ENCODE measurements at regions not wholly inside any gene's neighbourhood (a gene's known extent, or its start where the extent isn't known, plus 50 kb on each side); places are given as distances from the start of the nearest gene placed in this dataset.

- Histone ChIP-seq H3K4me1 (ENCODE audit: control insufficient read depth, extremely low read depth, insufficient read depth, low read length) (no peaks in the 10 kb centered on the region), H4K20me1 (ENCODE audit: control insufficient read depth, extremely low read depth, insufficient read depth, low read length) (no peaks in the 10 kb centered on the region), H3K36me3 (ENCODE audit: control insufficient read depth, insufficient read depth, low read length) (no peaks in the 10 kb centered on the region), H3K9me3 (ENCODE audit: control insufficient read depth, insufficient read depth, low read depth, low read length) (no peaks in the 10 kb centered on the region), H3K4me2 (ENCODE audit: extremely low read depth, insufficient read depth, low read length) (no peak overlapping the region), H3K27ac (ENCODE audit: insufficient read depth, low read length) (no peak overlapping the region), H3K4me3 (replicated peaks in 1 of 4; ENCODE audit: control extremely low read depth in 1 of 4, insufficient read depth in 1 of 4, low read depth in 3 of 4, low read length in 4 of 4) (no peak overlapping the region), H2AFZ (ENCODE audit: low read length) (no peak overlapping the region), H3K79me2 (ENCODE audit: control insufficient read depth, insufficient read depth, low read length) (no peaks in the 10 kb centered on the region), H3K27me3 (ENCODE audit: control insufficient read depth, insufficient read depth, low read length) (no peaks in the 10 kb centered on the region), H3K9ac (ENCODE audit: insufficient read depth, low read length) (no peak overlapping the region)
- no peak for DNase-seq (ENCODE audit: low read depth in 2 of 2)
- no peak for TF ChIP-seq CTCF (conservative IDR thresholded peaks at IDR 0.05 in 1 of 2, IDR thresholded peaks at IDR 0.05 in 1 of 2; ENCODE audit: low read depth in 1 of 2, low read length in 2 of 2)
- no peak for TF ChIP-seq EZH2 (IDR thresholded peaks at IDR 0.05; ENCODE audit: low read length, missing control alignments)
These were observed 145.2 kb upstream of the SFRP2 start for GRCh38 chr4:153933915-153934687.

- H2AFZ ChIP-seq (ENCODE audit: low read length) = no peak overlapping the region
- no peak overlapping the region for H3K9ac ChIP-seq (ENCODE audit: insufficient read depth, low read length)
- no peaks in the 10 kb centered on the region for H3K9me3 ChIP-seq (ENCODE audit: control insufficient read depth, insufficient read depth, low read depth, low read length)
- H4K20me1 ChIP-seq (ENCODE audit: control insufficient read depth, extremely low read depth, insufficient read depth, low read length) = no peaks in the 10 kb centered on the region
- H3K4me1 ChIP-seq (ENCODE audit: control insufficient read depth, extremely low read depth, insufficient read depth, low read length) = no peaks in the 10 kb centered on the region
- no peak overlapping the region for H3K27ac ChIP-seq (ENCODE audit: insufficient read depth, low read length)
- TF ChIP-seq CTCF (conservative IDR thresholded peaks at IDR 0.05 in 1 of 2, IDR thresholded peaks at IDR 0.05 in 1 of 2; ENCODE audit: low read depth in 1 of 2, low read length in 2 of 2) = no peak
- TF ChIP-seq EZH2 (IDR thresholded peaks at IDR 0.05; ENCODE audit: low read length, missing control alignments) = no peak
- peak; percentile 3 to 31 for DNase-seq (ENCODE audit: low read depth in 2 of 2)
- no peaks in the 10 kb centered on the region for H3K36me3 ChIP-seq (ENCODE audit: control insufficient read depth, insufficient read depth, low read length)
- H3K79me2 ChIP-seq (ENCODE audit: control insufficient read depth, insufficient read depth, low read length) = no peaks in the 10 kb centered on the region
- H3K4me3 ChIP-seq (replicated peaks in 1 of 4; ENCODE audit: control extremely low read depth in 1 of 4, insufficient read depth in 1 of 4, low read depth in 3 of 4, low read length in 4 of 4) = no peak overlapping the region
- no peaks in the 10 kb centered on the region for H3K27me3 ChIP-seq (ENCODE audit: control insufficient read depth, insufficient read depth, low read length)
- no peak overlapping the region for H3K4me2 ChIP-seq (ENCODE audit: extremely low read depth, insufficient read depth, low read length)
These were observed 142.9 kb upstream of the SFRP2 start for GRCh38 chr4:153931804-153932203.

GRCh38 chr4:153929675-153930074 is 140.8 kb upstream of the SFRP2 start:
- no peak overlapping the region for H2AFZ ChIP-seq (ENCODE audit: low read length)
- H3K36me3 ChIP-seq (ENCODE audit: control insufficient read depth, insufficient read depth, low read length) = no peaks in the 10 kb centered on the region
- no peaks in the 10 kb centered on the region for H3K79me2 ChIP-seq (ENCODE audit: control insufficient read depth, insufficient read depth, low read length)
- H3K4me1 ChIP-seq (ENCODE audit: control insufficient read depth, extremely low read depth, insufficient read depth, low read length) = no peaks in the 10 kb centered on the region
- no peak for TF ChIP-seq EZH2 (IDR thresholded peaks at IDR 0.05; ENCODE audit: low read length, missing control alignments)
- TF ChIP-seq CTCF (conservative IDR thresholded peaks at IDR 0.05 in 1 of 2, IDR thresholded peaks at IDR 0.05 in 1 of 2; ENCODE audit: low read depth in 1 of 2, low read length in 2 of 2) = no peak
- no peak for DNase-seq (ENCODE audit: low read depth in 2 of 2)
- no peak overlapping the region for H3K4me3 ChIP-seq (replicated peaks in 1 of 4; ENCODE audit: control extremely low read depth in 1 of 4, insufficient read depth in 1 of 4, low read depth in 3 of 4, low read length in 4 of 4)
- H3K27ac ChIP-seq (ENCODE audit: insufficient read depth, low read length) = no peak overlapping the region
- H3K27me3 ChIP-seq (ENCODE audit: control insufficient read depth, insufficient read depth, low read length) = no peaks in the 10 kb centered on the region
- no peak overlapping the region for H3K9ac ChIP-seq (ENCODE audit: insufficient read depth, low read length)
- H3K9me3 ChIP-seq (ENCODE audit: control insufficient read depth, insufficient read depth, low read depth, low read length) = no peaks in the 10 kb centered on the region
- peak overlapping the region; percentile 4 for H3K4me2 ChIP-seq (ENCODE audit: extremely low read depth, insufficient read depth, low read length)
- no peaks in the 10 kb centered on the region for H4K20me1 ChIP-seq (ENCODE audit: control insufficient read depth, extremely low read depth, insufficient read depth, low read length)
